A673 (cell line): ENCODE measurements at regions not wholly inside any gene's neighbourhood (a gene's known extent, or its start where the extent isn't known, plus 50 kb on each side); places are given as distances from the start of the nearest gene placed in this dataset.

Source experiments
- BruUV-seq: library from RNA; stranded (reverse); fragments of 400-500 nt; replicated peaks from 2 replicates; lab custom pipeline; 2021; lab: Mats Ljungman, UMichigan
- CTCF ChIA-PET: fragments of 300-600 bp; sonication (Branson Sonifier 250); formaldehyde crosslinking; loops from one replicate; lab custom pipeline; 2022; ENCODE audit warnings: antibody characterized with exemption; lab: Charles Lee
- POLR2A ChIA-PET: fragments of 300-600 bp; sonication (Branson Sonifier 250); formaldehyde crosslinking; loops from one replicate; lab custom pipeline; 2022; ENCODE audit warnings: antibody characterized with exemption; ENCODE audit not compliant: low non-redundant PET; lab: Charles Lee
- DNase-seq: peaks from one replicate; pipeline ENCODE4 v3.0.0-alpha.2; 2015; ENCODE audit warnings: low spot score
- H3K27ac ChIP-seq: fragments of 200-600 bp; sonication (generic); 2 replicates; pipeline ENCODE4 v1.5.1; 2016; ENCODE audit warnings: mixed run types, low read depth, mild to moderate bottlenecking, mixed read lengths, antibody characterized with exemption, low read length; ENCODE audit not compliant: poor library complexity, severe bottlenecking
- H3K27me3 ChIP-seq: fragments of 200-600 bp; sonication (generic); replicated peaks from 2 replicates; pipeline ENCODE4 v1.6.1; 2017; ENCODE audit warnings: mixed run types, low read depth, mild to moderate bottlenecking, mixed read lengths, antibody characterized with exemption, low read length; ENCODE audit not compliant: insufficient read depth, poor library complexity
- H3K36me3 ChIP-seq: fragments of 200-600 bp; sonication (generic); 2 replicates; pipeline ENCODE4 v1.6.1; 2016; ENCODE audit warnings: mixed run types, mild to moderate bottlenecking, mixed read lengths, antibody characterized with exemption, low read length; ENCODE audit not compliant: insufficient read depth, poor library complexity, severe bottlenecking
- H3K4me1 ChIP-seq: fragments of 200-600 bp; sonication (generic); 2 replicates; pipeline ENCODE4 v1.6.1; 2017; ENCODE audit warnings: mixed run types, mild to moderate bottlenecking, mixed read lengths, antibody characterized with exemption, low read length; ENCODE audit not compliant: insufficient read depth, poor library complexity, severe bottlenecking
- H3K4me3 ChIP-seq: fragments of 200-600 bp; sonication (generic); 2 replicates; pipeline ENCODE4 v1.5.1; 2016; ENCODE audit warnings: low read depth, mixed run types, mild to moderate bottlenecking, mixed read lengths, low read length; ENCODE audit not compliant: poor library complexity, severe bottlenecking
- H3K9me3 ChIP-seq: fragments of 200-600 bp; sonication (generic); 2 replicates; pipeline ENCODE4 v1.6.1; 2016; ENCODE audit warnings: mixed run types, low read depth, mild to moderate bottlenecking, mixed read lengths, antibody characterized with exemption, low read length; ENCODE audit not compliant: poor library complexity, severe bottlenecking
- EZH2 ChIP-seq: fragments of 200-600 bp; sonication (generic); IDR thresholded peaks from 2 replicates; pipeline ENCODE4 v1.6.1; 2017; ENCODE audit warnings: borderline replicate concordance, low read depth, mild to moderate bottlenecking, mixed read lengths, antibody characterized with exemption, low read length; ENCODE audit not compliant: poor library complexity, severe bottlenecking
- intact Hi-C: fragments of 100-400 bp; cut with micrococcal nuclease; formaldehyde crosslinking; loops from one replicate; pipeline ENCODE4 v1.10.0; 2022; ENCODE audit not compliant: unreplicated experiment
- TF ChIP-seq, protein P1 (sequence below): fragments of 300-800, 200-600 bp; sonication (generic); conservative IDR thresholded peaks from 2 replicates; pipeline ENCODE4 v1.5.1; 2017; ENCODE audit warnings: low read depth, mild to moderate bottlenecking, antibody characterized with exemption, low read length, moderate library complexity, mixed read lengths

DNA sequence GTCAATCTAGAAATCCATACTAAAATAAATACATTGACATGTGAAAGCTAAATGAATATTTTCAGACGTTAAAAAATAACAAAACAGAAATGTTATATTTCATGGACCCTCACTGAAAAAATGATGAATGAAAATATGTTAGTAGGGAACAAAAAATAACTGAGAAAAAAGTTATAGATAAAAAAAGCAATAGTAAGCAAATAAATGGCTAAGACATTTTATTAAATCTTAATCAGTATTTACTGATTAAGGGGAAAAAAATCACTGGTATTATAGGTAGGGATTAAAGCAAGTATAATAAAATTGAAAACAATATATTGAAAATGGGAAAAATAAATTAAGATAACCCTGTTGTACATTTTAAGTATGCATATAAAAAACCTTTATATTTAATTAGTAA is 468.1 kb upstream of the MANEA start:
- CTCF ChIA-PET = no interaction called here
- Histone ChIP-seq H3K4me1 (no peaks in the 10 kb centered on the region), H3K27me3 (no peaks in the 10 kb centered on the region), H3K9me3 (no peaks in the 10 kb centered on the region), H3K36me3 (no peaks in the 10 kb centered on the region), H3K4me3 (no peak overlapping the region), H3K27ac (no peak overlapping the region)
- DNase-seq = no peak
- no TSS peak for BruUV-seq
- POLR2A ChIA-PET = no interaction called here
- intact Hi-C loops = no loop called here
- TF ChIP-seq, protein P1, sequence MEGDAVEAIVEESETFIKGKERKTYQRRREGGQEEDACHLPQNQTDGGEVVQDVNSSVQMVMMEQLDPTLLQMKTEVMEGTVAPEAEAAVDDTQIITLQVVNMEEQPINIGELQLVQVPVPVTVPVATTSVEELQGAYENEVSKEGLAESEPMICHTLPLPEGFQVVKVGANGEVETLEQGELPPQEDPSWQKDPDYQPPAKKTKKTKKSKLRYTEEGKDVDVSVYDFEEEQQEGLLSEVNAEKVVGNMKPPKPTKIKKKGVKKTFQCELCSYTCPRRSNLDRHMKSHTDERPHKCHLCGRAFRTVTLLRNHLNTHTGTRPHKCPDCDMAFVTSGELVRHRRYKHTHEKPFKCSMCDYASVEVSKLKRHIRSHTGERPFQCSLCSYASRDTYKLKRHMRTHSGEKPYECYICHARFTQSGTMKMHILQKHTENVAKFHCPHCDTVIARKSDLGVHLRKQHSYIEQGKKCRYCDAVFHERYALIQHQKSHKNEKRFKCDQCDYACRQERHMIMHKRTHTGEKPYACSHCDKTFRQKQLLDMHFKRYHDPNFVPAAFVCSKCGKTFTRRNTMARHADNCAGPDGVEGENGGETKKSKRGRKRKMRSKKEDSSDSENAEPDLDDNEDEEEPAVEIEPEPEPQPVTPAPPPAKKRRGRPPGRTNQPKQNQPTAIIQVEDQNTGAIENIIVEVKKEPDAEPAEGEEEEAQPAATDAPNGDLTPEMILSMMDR = no peak
- TF ChIP-seq EZH2 = no peak

DNA sequence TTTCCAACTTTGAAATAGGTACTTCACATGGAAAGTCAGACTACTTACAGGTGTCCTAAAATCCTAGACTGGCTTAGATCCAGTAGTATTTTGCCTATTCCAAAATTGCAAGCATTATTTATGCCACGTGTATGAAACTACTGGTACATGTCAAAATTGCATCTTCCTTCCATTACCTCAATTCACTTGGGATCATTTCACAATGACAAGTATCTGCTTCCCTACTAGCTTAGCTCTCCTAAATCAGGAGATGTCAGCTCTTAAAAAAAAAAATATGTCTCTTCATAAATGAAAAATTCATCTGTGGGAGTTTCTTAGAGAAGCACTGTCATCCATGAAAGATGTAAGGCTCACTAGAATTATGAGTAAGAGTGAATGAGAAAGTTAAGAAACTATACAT is 466.6 kb upstream of the MANEA start:
- TF ChIP-seq, protein P1 = no peak
- TF ChIP-seq EZH2 = no peak
- no TSS peak for BruUV-seq
- no peaks in the 10 kb centered on the region for H3K27me3 ChIP-seq
- H3K36me3 ChIP-seq = no peaks in the 10 kb centered on the region
- no peak for DNase-seq
- ChIA-PET POLR2A (no interaction called here), CTCF (no interaction called here)
- no peaks in the 10 kb centered on the region for H3K9me3 ChIP-seq
- intact Hi-C loops = no loop called here
- no peak overlapping the region for H3K27ac ChIP-seq
- H3K4me1 ChIP-seq = no peaks in the 10 kb centered on the region
- no peak overlapping the region for H3K4me3 ChIP-seq

DNA sequence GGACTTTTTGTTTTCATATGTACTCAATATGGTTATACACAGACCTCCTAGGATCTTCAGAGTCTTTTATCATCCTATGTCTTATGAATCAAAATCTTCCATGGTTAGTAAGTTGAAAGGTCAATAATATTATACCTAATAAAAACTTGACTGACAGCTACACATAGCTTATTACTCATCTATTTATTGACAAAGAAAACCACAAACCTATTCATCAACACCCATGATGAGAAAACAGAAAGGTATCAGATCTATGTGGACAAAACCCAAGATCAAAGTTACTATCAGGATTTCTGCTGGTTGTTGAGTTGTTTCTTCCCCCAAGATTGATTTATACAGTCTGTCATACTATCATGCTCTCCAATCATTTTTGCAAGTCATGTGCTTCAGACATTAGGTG is 460.1 kb upstream of the MANEA start:
- ChIA-PET CTCF (no interaction called here), POLR2A (no interaction called here)
- no peak for DNase-seq
- H3K36me3 ChIP-seq = no peaks in the 10 kb centered on the region
- intact Hi-C loops = no loop called here
- TF ChIP-seq, protein P1 = no peak
- no peak for TF ChIP-seq EZH2
- BruUV-seq = no TSS peak
- no peaks in the 10 kb centered on the region for H3K27me3 ChIP-seq
- H3K27ac ChIP-seq = no peak overlapping the region
- no peaks in the 10 kb centered on the region for H3K9me3 ChIP-seq
- H3K4me3 ChIP-seq = no peak overlapping the region
- no peaks in the 10 kb centered on the region for H3K4me1 ChIP-seq
